GM12878 (cell line): ENCODE measurements at regions not wholly inside any gene's neighbourhood (a gene's known extent, or its start where the extent isn't known, plus 50 kb on each side); places are given as distances from the start of the nearest gene placed in this dataset.

Experiments used
- ATAC-seq: fragments of 200-7000 bp; cut with Tn5 transposase; 3 replicates; pipeline ENCODE4 v1.9.1; 2020; ENCODE audit warnings: mild to moderate bottlenecking, moderate library complexity
- BruUV-seq: library from RNA; stranded (reverse); fragments of 400-500 nt; replicated peaks from 2 replicates; lab custom pipeline; 2021; lab: Mats Ljungman, UMichigan
- CTCF ChIA-PET: fragments of 300-600 bp; sonication (Branson Sonifier 250); formaldehyde crosslinking; extraction: SDS; loops from one replicate; lab custom pipeline; 2021; ENCODE audit warnings: inconsistent platforms; lab: Yijun Ruan, JAX
- POLR2A ChIA-PET: fragments of 350-600 bp; formaldehyde crosslinking; extraction: SDS; loops from one replicate; lab custom pipeline; 2021; ENCODE audit warnings: inconsistent platforms; lab: Charles Lee
- RAD21 ChIA-PET: fragments of 300-600 bp; sonication (Branson Sonifier 250); formaldehyde crosslinking; loops from one replicate; lab custom pipeline; 2023; ENCODE audit warnings: antibody characterized with exemption; ENCODE audit not compliant: unreplicated experiment; lab: Charles Lee
- SMC1A ChIA-PET: fragments of 300-600 bp; sonication (Branson Sonifier 250); formaldehyde crosslinking; loops from one replicate; lab custom pipeline; 2023; ENCODE audit not compliant: unreplicated experiment, uncharacterized antibody; lab: Charles Lee
- DNase-seq: peaks from one replicate; pipeline ENCODE4 v3.0.0-alpha.2; 2011; ENCODE audit warnings: low read depth, low spot score
- FAIRE-seq: peaks from 3 replicates; lab custom pipeline; 2011; peaks lifted over from hg19 to GRCh38; lab: Jason Lieb, UNC
- H2AFZ ChIP-seq: 2 replicates; pipeline ENCODE4 v1.6.0; 2011; ENCODE audit warnings: low read depth, low read length, control low read depth; ENCODE audit not compliant: control insufficient read depth
- H3K27ac ChIP-seq: 2 replicates; pipeline ENCODE4 v1.5.1; 2011; ENCODE audit warnings: control low read depth; ENCODE audit not compliant: control insufficient read depth, insufficient read depth
- H3K27me3 ChIP-seq, 2 experiments: replicated peaks in 1 of 2; 2 replicates each; pipeline versions ENCODE4 v1.6.0 to v1.6.1; 2011; ENCODE audit warnings: low read length in 1 of 2; ENCODE audit not compliant: control insufficient read depth in 2 of 2, insufficient read depth in 2 of 2
- H3K36me3 ChIP-seq, 2 experiments: 2 replicates each; pipeline ENCODE4 v1.5.1; 2011; ENCODE audit warnings: low read length in 1 of 2; ENCODE audit not compliant: control insufficient read depth in 2 of 2, insufficient read depth in 2 of 2
- H3K4me1 ChIP-seq: 2 replicates; pipeline ENCODE4 v1.6.1; 2011; ENCODE audit warnings: mild to moderate bottlenecking, low read length, moderate library complexity, mixed read lengths; ENCODE audit not compliant: control insufficient read depth, insufficient read depth
- H3K4me2 ChIP-seq: 2 replicates; pipeline ENCODE4 v1.6.0; 2011; ENCODE audit warnings: control low read depth; ENCODE audit not compliant: control insufficient read depth, insufficient read depth
- H3K4me3 ChIP-seq: fragments of 200-600 bp; sonication (generic); 2 replicates; pipeline ENCODE4 v1.5.1; 2016
- H3K79me2 ChIP-seq: 2 replicates; pipeline ENCODE4 v1.6.0; 2011; ENCODE audit warnings: low read length; ENCODE audit not compliant: control insufficient read depth, insufficient read depth
- H3K9ac ChIP-seq: 2 replicates; pipeline ENCODE4 v1.8.0; 2011; ENCODE audit warnings: low read length, control low read depth, mixed read lengths; ENCODE audit not compliant: control insufficient read depth, insufficient read depth
- H3K9me3 ChIP-seq: replicated peaks from 3 replicates; pipeline ENCODE4 v1.5.1; 2011; ENCODE audit warnings: mild to moderate bottlenecking, low read length; ENCODE audit not compliant: control insufficient read depth, insufficient read depth
- H4K20me1 ChIP-seq: 2 replicates; pipeline ENCODE4 v1.6.0; 2011; ENCODE audit not compliant: control insufficient read depth, insufficient read depth
- BCL11A ChIP-seq: IDR thresholded peaks from 2 replicates; pipeline ENCODE4 v1.6.1; 2011; ENCODE audit warnings: low read depth, low read length
- CHD2 ChIP-seq: IDR thresholded peaks from 2 replicates; pipeline ENCODE4 v1.6.1; 2011; ENCODE audit warnings: low read depth, low read length, improper control_type of control experiment, borderline replicate concordance
- CREM ChIP-seq: IDR thresholded peaks from 2 replicates; pipeline ENCODE4 v1.6.1; 2014; ENCODE audit warnings: antibody characterized with exemption, low read depth
- EED ChIP-seq: sonication (generic); IDR thresholded peaks from 2 replicates; pipeline ENCODE4 v1.6.1; 2016; ENCODE audit warnings: antibody characterized with exemption, low read depth
- FOXM1 ChIP-seq: IDR thresholded peaks from 2 replicates; pipeline ENCODE4 v1.6.1; 2012; ENCODE audit warnings: low read depth, mild to moderate bottlenecking, inconsistent platforms, low read length, moderate library complexity
- JUND ChIP-seq: IDR thresholded peaks from 2 replicates; pipeline ENCODE4 v1.6.1; 2012; ENCODE audit warnings: low read depth, mild to moderate bottlenecking, low read length, improper control_type of control experiment, moderate library complexity
- MEF2A ChIP-seq: IDR thresholded peaks from 2 replicates; pipeline ENCODE4 v1.6.1; 2011; ENCODE audit warnings: low read depth, mild to moderate bottlenecking, low read length, moderate library complexity; ENCODE audit not compliant: insufficient read depth
- MEF2B ChIP-seq: fragments of 450-650 bp; IDR thresholded peaks from 2 replicates; pipeline ENCODE4 v1.6.1; 2018; ENCODE audit warnings: mild to moderate bottlenecking, moderate library complexity; ENCODE audit not compliant: partially characterized antibody, poor library complexity, severe bottlenecking
- MTA3 ChIP-seq: IDR thresholded peaks from 2 replicates; pipeline ENCODE4 v1.6.1; 2012; ENCODE audit warnings: low read length, inconsistent platforms, borderline replicate concordance
- MXI1 ChIP-seq: fragments of 150-350 bp; IDR thresholded peaks from 2 replicates; pipeline ENCODE4 v1.6.1; 2011; ENCODE audit warnings: low read depth, mild to moderate bottlenecking, inconsistent platforms, low read length, improper control_type of control experiment
- NR2F1 ChIP-seq: fragments of 450-650 bp; conservative IDR thresholded peaks from 2 replicates; pipeline ENCODE4 v1.6.1; 2017; ENCODE audit warnings: mild to moderate bottlenecking
- SMARCA5 ChIP-seq: fragments of 450-650 bp; IDR thresholded peaks from 2 replicates; pipeline ENCODE4 v1.6.1; 2017; ENCODE audit warnings: mild to moderate bottlenecking
- SPI1 ChIP-seq: IDR thresholded peaks from 2 replicates; pipeline ENCODE4 v1.6.1; 2011; ENCODE audit warnings: low read depth, mild to moderate bottlenecking, low read length, moderate library complexity, borderline replicate concordance; ENCODE audit not compliant: insufficient read depth
- TAF1 ChIP-seq: IDR thresholded peaks from 2 replicates; pipeline ENCODE4 v1.6.1; 2011; ENCODE audit warnings: mild to moderate bottlenecking, low read depth, low read length, borderline replicate concordance
- WGBS: methylation state at CpG from one replicate; pipeline ENCODE4 v1.1.6; 2016; ENCODE audit warnings: low lambda C conversion rate; ENCODE audit not compliant: insufficient replicate concordance, insufficient coverage; ENCODE audit errors: missing lambda C conversion rate; 5-methylcytosine and 5-hydroxymethylcytosine counted together
- in situ Hi-C: fragments of 300-500 bp; cut with MboI; formaldehyde crosslinking; loops from 9 replicates; pipeline ENCODE4 v1.14.3; 2018; ENCODE audit warnings: mixed read lengths
- intact Hi-C: fragments of 100-400 bp; cut with micrococcal nuclease; formaldehyde crosslinking; loops from one replicate; pipeline ENCODE4 v1.14.2; 2022; ENCODE audit not compliant: unreplicated experiment
- TF ChIP-seq, protein P1 (sequence below): fragments of 450-650 bp; IDR thresholded peaks from 2 replicates; pipeline ENCODE4 v1.6.1; 2016; ENCODE audit warnings: mild to moderate bottlenecking

DNA sequence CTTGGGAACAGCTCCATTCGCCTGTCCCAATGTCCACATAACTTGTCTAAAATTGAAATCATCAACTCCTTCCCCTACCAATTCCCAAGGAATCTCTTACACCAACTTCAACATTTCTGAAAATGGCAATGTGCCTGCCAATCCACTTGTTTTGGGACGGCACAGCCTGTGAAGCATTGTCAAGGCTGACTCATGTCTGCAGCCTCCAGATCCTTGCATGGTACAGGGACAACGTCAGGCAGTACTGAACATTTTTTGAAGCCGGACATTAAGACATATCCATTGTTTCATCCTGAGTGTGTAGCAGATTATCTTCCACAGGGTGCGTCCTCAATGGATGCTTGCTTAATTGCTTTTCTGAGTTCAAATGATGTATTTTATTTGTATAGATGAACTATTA is 794.1 kb downstream of the BCL11B start:
- no peaks in the 10 kb centered on the region for H3K79me2 ChIP-seq
- H2AFZ ChIP-seq: no peak overlapping the region
- in situ Hi-C loops (no loop called here), intact Hi-C loops (no loop called here)
- H3K4me2 ChIP-seq: no peak overlapping the region
- 36% methylated on average over 5 of the region's 5 CpGs for WGBS
- H3K36me3 ChIP-seq: no peaks in the 10 kb centered on the region
- ChIA-PET POLR2A (no interaction called here), RAD21 (interaction anchor here (0.5 kb wide), 1 partner anchor 249 kb away, joined by 3 read pairs; no protein-coding TSS in a partner anchor), CTCF (interaction anchor here (1.4 kb wide), 1 partner anchor 13 kb away, joined by 4 read pairs; no protein-coding TSS in a partner anchor), SMC1A (interaction anchor here (1.0 kb wide), 1 partner anchor 69 kb away, joined by 3 read pairs; no protein-coding TSS in a partner anchor)
- H3K9me3 ChIP-seq: no peaks in the 10 kb centered on the region
- ATAC-seq (no peak), FAIRE-seq (no peak), DNase-seq (no peak)
- H3K4me3 ChIP-seq: no peak overlapping the region
- H3K27ac ChIP-seq: no peak overlapping the region
- no peaks in the 10 kb centered on the region for H3K4me1 ChIP-seq
- BruUV-seq: no TSS peak
- TF ChIP-seq CHD2: no peak
- TF ChIP-seq TAF1: no peak
- no peak for TF ChIP-seq NR2F1
- no peak for TF ChIP-seq SMARCA5
- no peak for TF ChIP-seq CREM
- TF ChIP-seq MEF2A: no peak
- no peak for TF ChIP-seq EED
- no peak for TF ChIP-seq SPI1
- H3K27me3 ChIP-seq: no peaks in the 10 kb centered on the region
- H3K9ac ChIP-seq: no peak overlapping the region
- H4K20me1 ChIP-seq: no peaks in the 10 kb centered on the region

DNA sequence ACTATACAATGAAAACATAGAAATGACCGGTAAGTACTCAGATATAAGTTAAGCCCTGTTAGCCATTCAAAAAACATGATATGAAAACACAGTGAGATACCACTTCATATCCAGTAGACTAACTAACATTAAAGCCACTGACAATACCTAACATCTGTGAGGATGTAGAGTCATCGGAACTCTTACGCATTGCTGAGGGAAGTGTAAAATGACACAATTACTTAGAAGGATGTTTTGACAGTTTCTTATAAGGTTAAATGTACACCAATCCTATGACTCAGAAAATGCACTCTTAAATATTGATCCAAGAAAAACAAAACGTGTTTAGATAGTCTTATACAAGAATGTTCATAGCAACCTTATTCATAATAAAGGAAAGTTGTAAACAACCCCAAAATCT is 782.9 kb downstream of the BCL11B start:
- FAIRE-seq (no peak), ATAC-seq (no peak), DNase-seq (no peak)
- H3K79me2 ChIP-seq: no peaks in the 10 kb centered on the region
- no peak overlapping the region for H2AFZ ChIP-seq
- H3K4me2 ChIP-seq: no peak overlapping the region
- intact Hi-C loops (no loop called here), in situ Hi-C loops (no loop called here)
- H4K20me1 ChIP-seq: no peaks in the 10 kb centered on the region
- H3K36me3 ChIP-seq: no peaks in the 10 kb centered on the region
- no peaks in the 10 kb centered on the region for H3K27me3 ChIP-seq
- no peaks in the 10 kb centered on the region for H3K4me1 ChIP-seq
- no peak overlapping the region for H3K9ac ChIP-seq
- ChIA-PET SMC1A (no interaction called here), CTCF (no interaction called here), RAD21 (no interaction called here), POLR2A (no interaction called here)
- 42% methylated on average over 4 of the region's 4 CpGs for WGBS
- BruUV-seq: no TSS peak
- no peak overlapping the region for H3K27ac ChIP-seq
- H3K9me3 ChIP-seq: no peaks in the 10 kb centered on the region
- no peak overlapping the region for H3K4me3 ChIP-seq
- no peak for TF ChIP-seq MEF2B
- no peak for TF ChIP-seq MTA3
- TF ChIP-seq MXI1: no peak
- no peak for TF ChIP-seq BCL11A
- TF ChIP-seq, protein P1, sequence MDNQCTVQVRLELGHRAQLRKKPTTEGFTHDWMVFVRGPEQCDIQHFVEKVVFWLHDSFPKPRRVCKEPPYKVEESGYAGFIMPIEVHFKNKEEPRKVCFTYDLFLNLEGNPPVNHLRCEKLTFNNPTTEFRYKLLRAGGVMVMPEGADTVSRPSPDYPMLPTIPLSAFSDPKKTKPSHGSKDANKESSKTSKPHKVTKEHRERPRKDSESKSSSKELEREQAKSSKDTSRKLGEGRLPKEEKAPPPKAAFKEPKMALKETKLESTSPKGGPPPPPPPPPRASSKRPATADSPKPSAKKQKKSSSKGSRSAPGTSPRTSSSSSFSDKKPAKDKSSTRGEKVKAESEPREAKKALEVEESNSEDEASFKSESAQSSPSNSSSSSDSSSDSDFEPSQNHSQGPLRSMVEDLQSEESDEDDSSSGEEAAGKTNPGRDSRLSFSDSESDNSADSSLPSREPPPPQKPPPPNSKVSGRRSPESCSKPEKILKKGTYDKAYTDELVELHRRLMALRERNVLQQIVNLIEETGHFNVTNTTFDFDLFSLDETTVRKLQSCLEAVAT: no peak
- no peak for TF ChIP-seq FOXM1
- no peak for TF ChIP-seq JUND
- TF ChIP-seq EED: no peak
